HAP-1 (cell line): ENCODE measurements at regions not wholly inside any gene's neighbourhood (a gene's known extent, or its start where the extent isn't known, plus 50 kb on each side); places are given as distances from the start of the nearest gene placed in this dataset.
"Not testable (repeated sequence)": the region's sequence is repeated elsewhere in the genome, so short reads cannot be mapped to it uniquely, and the experiment has no call there.

Source experiments
- DNase-seq, 2 experiments: peaks; one replicate each; pipeline ENCODE4 v3.0.0-alpha.2; 2016 to 2020; ENCODE audit warnings: low spot score in 2 of 2
- H3K27me3 ChIP-seq: fragments of 250-450 bp; sonication (Bioruptor Pico); 2 replicates; pipeline ENCODE4 v1.5.1; 2020; ENCODE audit warnings: low read depth, mild to moderate bottlenecking, moderate library complexity
- H3K36me3 ChIP-seq: fragments of 250-450 bp; sonication (Bioruptor Pico); replicated peaks from 2 replicates; pipeline ENCODE4 v1.5.1; 2020; ENCODE audit warnings: mild to moderate bottlenecking
- H3K4me1 ChIP-seq: fragments of 250-450 bp; sonication (Bioruptor Pico); 2 replicates; pipeline ENCODE4 v1.5.1; 2020; ENCODE audit warnings: mild to moderate bottlenecking
- H3K4me3 ChIP-seq: fragments of 250-450 bp; sonication (Bioruptor Pico); 2 replicates; pipeline ENCODE4 v1.5.1; 2020; ENCODE audit warnings: mild to moderate bottlenecking, moderate library complexity
- H3K9me3 ChIP-seq: fragments of 250-450 bp; sonication (Bioruptor Pico); 2 replicates; pipeline ENCODE4 v1.5.1; 2020; ENCODE audit warnings: mild to moderate bottlenecking, moderate library complexity
- in situ Hi-C: fragments of 300-500 bp; cut with MboI; formaldehyde crosslinking; loops from 3 replicates; pipeline ENCODE4 v1.14.3; 2020; ENCODE audit warnings: low sequenced_read_pairs, inconsistent platforms, mixed read lengths

- H3K4me3 ChIP-seq = no peak overlapping the region
- no peaks in the 10 kb centered on the region for H3K27me3 ChIP-seq
- in situ Hi-C loops = no loop called here
- no peaks in the 10 kb centered on the region for H3K36me3 ChIP-seq
- no peak for DNase-seq
- no peaks in the 10 kb centered on the region for H3K4me1 ChIP-seq
- no peaks in the 10 kb centered on the region for H3K9me3 ChIP-seq
Observed at GRCh38 chr21:27545754-27546349, 579.0 kb upstream of the ADAMTS5 start.

DNA sequence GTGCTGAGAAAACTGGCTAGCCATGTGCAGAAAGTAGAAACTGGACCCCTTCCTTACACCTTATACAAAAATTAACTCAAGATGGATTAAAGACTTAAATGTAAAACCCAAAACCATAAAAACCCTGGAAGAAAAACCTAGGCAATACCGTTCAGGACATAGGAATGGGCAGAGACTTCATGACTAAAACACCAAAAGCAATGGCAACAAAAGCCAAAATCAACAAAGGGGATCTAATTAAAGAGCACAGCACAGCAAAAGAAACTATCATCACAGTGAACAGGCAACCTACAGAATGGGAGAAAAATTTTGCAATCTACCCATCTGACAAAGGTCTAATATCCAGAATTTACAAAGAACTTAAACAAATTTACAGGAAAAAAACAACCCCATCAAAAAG lies 575.2 kb upstream of the ADAMTS5 start:
- in situ Hi-C loops = not testable (repeated sequence)

GRCh38 chr21:27536319-27536718 lies 569.4 kb upstream of the ADAMTS5 start:
- in situ Hi-C loops = no loop called here
- no peaks in the 10 kb centered on the region for H3K4me1 ChIP-seq

More for the DNA sequence above, 575.2 kb upstream of the ADAMTS5 start:
- H3K36me3 ChIP-seq, DNase-seq, H3K27me3 ChIP-seq, H3K9me3 ChIP-seq, H3K4me1 ChIP-seq, H3K4me3 ChIP-seq: not testable (repeated sequence)

GRCh38 chr21:27535188-27535587 lies 568.3 kb upstream of the ADAMTS5 start:
- no peaks in the 10 kb centered on the region for H3K27me3 ChIP-seq
- no peaks in the 10 kb centered on the region for H3K4me1 ChIP-seq
- H3K36me3 ChIP-seq = no peaks in the 10 kb centered on the region
- in situ Hi-C loops = no loop called here
- DNase-seq = no peak
- H3K9me3 ChIP-seq = no peaks in the 10 kb centered on the region
- H3K4me3 ChIP-seq = no peak overlapping the region

More at GRCh38 chr21:27536319-27536718, 569.4 kb upstream of the ADAMTS5 start:
- H3K27me3 ChIP-seq = no peaks in the 10 kb centered on the region
- no peak overlapping the region for H3K4me3 ChIP-seq
- H3K9me3 ChIP-seq = no peaks in the 10 kb centered on the region
- no peaks in the 10 kb centered on the region for H3K36me3 ChIP-seq
- no peak for DNase-seq

DNA sequence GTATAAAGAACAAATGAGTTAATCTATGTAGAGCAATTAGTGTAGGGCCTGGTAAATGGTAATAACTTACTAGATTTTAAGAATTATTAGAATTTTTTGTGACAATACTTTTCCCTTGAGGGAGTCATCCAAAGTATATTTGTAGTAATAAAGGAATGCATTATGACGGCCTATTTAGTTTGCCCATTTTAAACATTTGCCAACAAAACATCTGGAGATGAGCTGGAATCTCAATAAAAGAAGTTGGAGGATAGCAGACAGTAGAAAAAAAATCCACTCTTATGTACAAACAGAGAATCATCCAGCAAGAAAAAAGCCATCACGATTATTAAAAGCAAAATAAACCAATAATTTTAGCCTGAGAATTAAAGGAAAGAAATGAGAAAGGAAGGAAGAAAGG lies 567.3 kb upstream of the ADAMTS5 start:
- no peak for DNase-seq
- in situ Hi-C loops = no loop called here
- Histone ChIP-seq H3K4me3 (no peak overlapping the region), H3K27me3 (no peaks in the 10 kb centered on the region), H3K4me1 (no peaks in the 10 kb centered on the region), H3K9me3 (no peaks in the 10 kb centered on the region), H3K36me3 (no peaks in the 10 kb centered on the region)

GRCh38 chr21:27532076-27532475 lies 565.2 kb upstream of the ADAMTS5 start:
- in situ Hi-C loops = no loop called here
- no peak for DNase-seq

GRCh38 chr21:27528697-27529096 lies 561.8 kb upstream of the ADAMTS5 start:
- no peaks in the 10 kb centered on the region for H3K4me1 ChIP-seq

More at GRCh38 chr21:27532076-27532475, 565.2 kb upstream of the ADAMTS5 start:
- no peaks in the 10 kb centered on the region for H3K9me3 ChIP-seq
- H3K27me3 ChIP-seq = no peaks in the 10 kb centered on the region
- no peaks in the 10 kb centered on the region for H3K36me3 ChIP-seq
- no peaks in the 10 kb centered on the region for H3K4me1 ChIP-seq
- H3K4me3 ChIP-seq = no peak overlapping the region

GRCh38 chr21:27526451-27526850 lies 559.6 kb upstream of the ADAMTS5 start:
- no peaks in the 10 kb centered on the region for H3K9me3 ChIP-seq
- no peaks in the 10 kb centered on the region for H3K36me3 ChIP-seq
- no peaks in the 10 kb centered on the region for H3K4me1 ChIP-seq
- H3K27me3 ChIP-seq = no peaks in the 10 kb centered on the region
- in situ Hi-C loops = no loop called here
- H3K4me3 ChIP-seq = no peak overlapping the region
- no peak for DNase-seq

More at GRCh38 chr21:27528697-27529096, 561.8 kb upstream of the ADAMTS5 start:
- no peaks in the 10 kb centered on the region for H3K27me3 ChIP-seq
- H3K36me3 ChIP-seq = no peaks in the 10 kb centered on the region
- no peaks in the 10 kb centered on the region for H3K9me3 ChIP-seq
- no peak overlapping the region for H3K4me3 ChIP-seq
- no peak for DNase-seq
- in situ Hi-C loops = no loop called here

- H3K4me3 ChIP-seq = no peak overlapping the region
- no peaks in the 10 kb centered on the region for H3K36me3 ChIP-seq
- H3K27me3 ChIP-seq = no peaks in the 10 kb centered on the region
- no peak for DNase-seq
- no peaks in the 10 kb centered on the region for H3K9me3 ChIP-seq
- H3K4me1 ChIP-seq = no peaks in the 10 kb centered on the region
- in situ Hi-C loops = no loop called here
Observed at GRCh38 chr21:27525780-27526179, 558.9 kb upstream of the ADAMTS5 start.

DNA sequence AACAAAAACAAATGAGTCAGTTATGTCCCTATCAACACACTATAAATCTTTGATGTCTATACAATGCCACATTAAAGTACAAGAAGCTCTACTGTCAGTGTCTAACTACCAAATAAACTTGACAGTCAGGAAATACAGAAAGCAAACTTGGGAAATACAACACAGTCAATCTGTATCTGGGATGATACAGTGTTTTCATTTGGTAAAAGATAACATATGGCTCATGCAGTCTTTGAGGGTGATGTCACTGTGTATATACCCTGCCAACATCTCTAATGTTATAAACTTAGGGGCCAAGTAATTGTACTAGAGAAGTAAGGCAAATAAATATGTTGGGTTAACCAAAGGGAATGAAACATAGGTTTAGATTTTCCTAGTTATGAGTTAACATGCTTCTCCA lies 552.5 kb upstream of the ADAMTS5 start:
- no peaks in the 10 kb centered on the region for H3K4me1 ChIP-seq
- no peak overlapping the region for H3K4me3 ChIP-seq
- no peaks in the 10 kb centered on the region for H3K27me3 ChIP-seq
- peaks cover 2% of the 10 kb centered on the region; the same call in 1 of the 2 replicates for H3K9me3 ChIP-seq
- H3K36me3 ChIP-seq = no peaks in the 10 kb centered on the region
- DNase-seq = no peak
- in situ Hi-C loops = no loop called here

DNA sequence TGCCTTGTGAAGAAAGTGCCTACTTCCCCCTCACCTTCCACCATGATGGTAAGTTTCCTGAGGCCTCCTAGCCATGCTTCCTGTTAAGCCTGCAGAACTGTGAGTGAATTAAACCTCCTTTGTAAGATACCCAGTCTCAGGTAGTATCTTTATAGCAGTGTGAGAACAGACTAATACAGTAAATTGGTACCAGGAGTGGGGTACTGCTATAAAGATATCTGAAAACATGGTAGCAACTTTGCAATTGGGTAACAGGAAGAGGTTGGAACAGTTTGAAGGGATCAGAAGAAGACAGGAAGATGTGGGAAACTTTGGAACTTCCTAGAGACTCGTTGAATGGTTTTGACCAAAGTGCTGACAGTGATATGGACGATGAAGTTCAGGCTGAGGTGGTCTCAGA lies 550.3 kb upstream of the ADAMTS5 start:
- H3K9me3 ChIP-seq, DNase-seq, H3K4me3 ChIP-seq, in situ Hi-C loops, H3K27me3 ChIP-seq, H3K4me1 ChIP-seq, H3K36me3 ChIP-seq: not testable (repeated sequence)

DNA sequence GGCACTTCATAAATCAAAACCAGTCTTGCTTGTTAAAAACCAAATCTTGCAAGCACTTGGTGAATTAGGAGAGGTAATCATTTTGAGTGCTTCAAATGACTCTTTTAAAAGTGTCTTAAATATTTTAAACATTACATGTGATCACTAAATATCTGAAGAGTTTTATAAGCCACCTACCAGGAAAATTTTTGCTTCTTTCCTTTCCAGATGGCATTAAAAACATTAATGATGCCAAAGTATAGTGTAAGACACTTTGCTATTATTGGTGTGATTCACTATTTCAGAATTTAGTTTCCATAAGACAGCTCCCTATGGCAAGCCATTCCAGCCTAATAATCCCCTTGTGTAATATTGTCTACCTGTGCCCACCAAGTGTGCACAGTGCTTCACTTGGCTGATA lies 548.8 kb upstream of the ADAMTS5 start:
- Histone ChIP-seq H3K4me3 (no peak overlapping the region), H3K36me3 (no peaks in the 10 kb centered on the region), H3K27me3 (no peaks in the 10 kb centered on the region), H3K9me3 (peaks cover 2% of the 10 kb centered on the region; the same call in 1 of the 2 replicates), H3K4me1 (no peaks in the 10 kb centered on the region)
- DNase-seq = no peak
- in situ Hi-C loops = no loop called here

DNA sequence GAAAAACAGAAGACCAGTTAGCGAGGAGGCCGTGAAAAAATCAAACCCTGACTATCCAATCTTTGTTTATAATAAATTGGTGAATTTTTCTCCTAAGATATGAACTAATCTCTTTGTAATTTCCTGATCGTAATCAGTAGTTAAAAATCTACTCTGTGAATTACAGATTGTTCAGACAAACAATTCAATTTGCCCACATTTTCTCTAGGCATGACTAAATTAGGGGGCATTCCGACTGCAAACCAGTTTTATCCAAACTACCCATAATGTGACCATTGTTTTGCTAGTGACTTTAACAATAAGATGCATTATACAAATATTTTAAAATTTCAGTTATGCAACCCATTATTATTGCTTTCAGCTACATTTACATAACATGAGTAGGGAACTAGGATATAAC lies 546.9 kb upstream of the ADAMTS5 start:
- in situ Hi-C loops = no loop called here
- Histone ChIP-seq H3K4me1 (no peaks in the 10 kb centered on the region), H3K9me3 (peaks cover 2% of the 10 kb centered on the region; the same call in 1 of the 2 replicates), H3K4me3 (no peak overlapping the region), H3K36me3 (no peaks in the 10 kb centered on the region), H3K27me3 (no peaks in the 10 kb centered on the region)
- DNase-seq = no peak

DNA sequence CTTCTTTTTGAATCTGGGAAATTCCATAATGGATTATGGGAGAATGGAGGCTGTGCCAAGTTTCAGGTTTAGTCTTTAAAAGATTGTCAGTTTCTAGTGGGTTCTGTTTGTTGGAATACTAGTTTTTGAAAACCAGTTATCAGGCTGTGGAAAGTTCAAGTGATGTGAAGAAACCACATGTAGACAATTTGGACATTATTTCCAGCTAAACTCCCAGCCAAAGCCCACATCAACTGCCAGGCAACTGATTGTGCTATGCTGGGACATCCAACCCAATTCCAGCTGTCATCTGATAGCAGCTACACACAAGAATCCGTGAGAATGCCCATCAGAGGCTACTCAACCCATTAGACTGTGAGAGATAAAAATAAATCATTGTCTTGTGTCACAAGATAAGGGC lies 546.1 kb upstream of the ADAMTS5 start:
- no peaks in the 10 kb centered on the region for H3K36me3 ChIP-seq
- in situ Hi-C loops = no loop called here

DNA sequence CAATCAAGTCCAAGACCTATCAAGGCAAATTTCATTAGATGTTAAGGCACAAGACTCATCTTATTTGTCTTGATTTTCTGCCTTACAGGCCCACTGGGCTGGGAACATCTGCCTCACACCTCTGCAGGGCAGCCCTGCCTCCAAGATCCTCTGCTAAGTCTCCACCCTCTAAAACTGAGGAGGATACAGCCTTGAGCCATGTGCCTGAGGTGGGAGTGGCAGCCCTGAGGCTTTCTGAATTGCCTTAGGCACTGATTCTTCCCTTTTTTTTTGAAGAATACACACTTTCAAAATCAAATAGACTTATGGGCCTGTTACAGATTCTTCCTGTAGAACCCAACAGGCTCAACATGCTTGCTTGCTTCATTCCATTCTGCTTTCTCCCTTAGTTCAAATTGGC lies 544.3 kb upstream of the ADAMTS5 start:
- Histone ChIP-seq H3K4me3 (no peak overlapping the region), H3K27me3 (no peaks in the 10 kb centered on the region), H3K4me1 (no peaks in the 10 kb centered on the region), H3K36me3 (no peaks in the 10 kb centered on the region), H3K9me3 (no peaks in the 10 kb centered on the region)
- no peak for DNase-seq
- in situ Hi-C loops = no loop called here

More for the DNA sequence above, 546.1 kb upstream of the ADAMTS5 start:
- peaks cover 2% of the 10 kb centered on the region; the same call in 1 of the 2 replicates for H3K9me3 ChIP-seq
- DNase-seq = no peak
- H3K27me3 ChIP-seq = no peaks in the 10 kb centered on the region
- H3K4me1 ChIP-seq = no peaks in the 10 kb centered on the region
- no peak overlapping the region for H3K4me3 ChIP-seq
